ENCODE measurements at regions not wholly inside any gene's neighbourhood (a gene's known extent, or its start where the extent isn't known, plus 50 kb on each side); places are given as distances from the start of the nearest gene placed in this dataset.

DNA sequence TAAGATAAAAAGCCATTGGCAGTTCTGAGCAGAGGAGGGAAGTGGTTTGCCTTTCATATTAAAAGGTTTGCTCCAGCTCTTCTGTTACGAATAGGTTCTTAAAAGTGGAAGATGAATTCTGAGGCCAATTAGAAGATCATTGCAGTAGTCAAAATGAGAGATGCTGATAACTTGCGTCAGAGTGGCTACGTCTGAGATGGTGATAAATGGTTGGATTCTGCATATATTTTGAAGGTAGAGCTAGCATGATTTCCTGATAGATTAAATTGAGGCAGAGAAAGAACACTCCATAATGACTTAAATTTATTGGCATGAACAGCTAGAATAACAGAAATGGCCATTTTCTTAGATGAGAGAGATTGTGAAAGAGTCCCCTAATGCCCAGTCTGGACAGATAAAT, 652.6 kb downstream of the DACH1 start:
- no peaks in the 10 kb centered on the region for H3K79me2 ChIP-seq (ENCODE audit: insufficient read depth, low read length)
- DNase-seq (ENCODE audit: low read depth): no peak
- TF ChIP-seq, protein P1, sequence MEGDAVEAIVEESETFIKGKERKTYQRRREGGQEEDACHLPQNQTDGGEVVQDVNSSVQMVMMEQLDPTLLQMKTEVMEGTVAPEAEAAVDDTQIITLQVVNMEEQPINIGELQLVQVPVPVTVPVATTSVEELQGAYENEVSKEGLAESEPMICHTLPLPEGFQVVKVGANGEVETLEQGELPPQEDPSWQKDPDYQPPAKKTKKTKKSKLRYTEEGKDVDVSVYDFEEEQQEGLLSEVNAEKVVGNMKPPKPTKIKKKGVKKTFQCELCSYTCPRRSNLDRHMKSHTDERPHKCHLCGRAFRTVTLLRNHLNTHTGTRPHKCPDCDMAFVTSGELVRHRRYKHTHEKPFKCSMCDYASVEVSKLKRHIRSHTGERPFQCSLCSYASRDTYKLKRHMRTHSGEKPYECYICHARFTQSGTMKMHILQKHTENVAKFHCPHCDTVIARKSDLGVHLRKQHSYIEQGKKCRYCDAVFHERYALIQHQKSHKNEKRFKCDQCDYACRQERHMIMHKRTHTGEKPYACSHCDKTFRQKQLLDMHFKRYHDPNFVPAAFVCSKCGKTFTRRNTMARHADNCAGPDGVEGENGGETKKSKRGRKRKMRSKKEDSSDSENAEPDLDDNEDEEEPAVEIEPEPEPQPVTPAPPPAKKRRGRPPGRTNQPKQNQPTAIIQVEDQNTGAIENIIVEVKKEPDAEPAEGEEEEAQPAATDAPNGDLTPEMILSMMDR (IDR thresholded peaks at IDR 0.05; ENCODE audit: insufficient read depth, low read depth, low read length): no peak
- TF ChIP-seq EZH2 (IDR thresholded peaks at IDR 0.05; ENCODE audit: insufficient read depth, low read length): no peak
- no peaks in the 10 kb centered on the region for H3K9me3 ChIP-seq (ENCODE audit: insufficient read depth, low read depth, low read length)
- no peak overlapping the region for H2AFZ ChIP-seq (ENCODE audit: low read depth, low read length)
- H3K4me3 ChIP-seq (ENCODE audit: insufficient read depth, low read depth, low read length): no peak overlapping the region
- Mint-ChIP-seq H3K4me1 (ENCODE audit: low read depth, unreplicated experiment) (no peaks in the 10 kb centered on the region), H3K9me3 (ENCODE audit: unreplicated experiment) (no peaks in the 10 kb centered on the region), H3K27ac (ENCODE audit: unreplicated experiment) (no peak overlapping the region), H3K27me3 (ENCODE audit: low read depth, unreplicated experiment) (no peaks in the 10 kb centered on the region), H3K4me3 (ENCODE audit: unreplicated experiment) (no peak overlapping the region), H3K36me3 (ENCODE audit: low read depth, unreplicated experiment) (no peaks in the 10 kb centered on the region)
- FAIRE-seq: no peak
- no peaks in the 10 kb centered on the region for H3K36me3 ChIP-seq (ENCODE audit: insufficient read depth, low read length)
- H3K27me3 ChIP-seq (ENCODE audit: insufficient read depth, low read length): no peaks in the 10 kb centered on the region
- no peak overlapping the region for H3K9ac ChIP-seq (ENCODE audit: low read length)
- H3K4me1 ChIP-seq (ENCODE audit: insufficient read depth, low read length): no peaks in the 10 kb centered on the region
- H4K20me1 ChIP-seq (ENCODE audit: insufficient read depth, low read length): no peaks in the 10 kb centered on the region
- no peak overlapping the region for H3K4me2 ChIP-seq (ENCODE audit: low read length)
- H3K27ac ChIP-seq (ENCODE audit: low read depth, low read length): no peak overlapping the region

DNA sequence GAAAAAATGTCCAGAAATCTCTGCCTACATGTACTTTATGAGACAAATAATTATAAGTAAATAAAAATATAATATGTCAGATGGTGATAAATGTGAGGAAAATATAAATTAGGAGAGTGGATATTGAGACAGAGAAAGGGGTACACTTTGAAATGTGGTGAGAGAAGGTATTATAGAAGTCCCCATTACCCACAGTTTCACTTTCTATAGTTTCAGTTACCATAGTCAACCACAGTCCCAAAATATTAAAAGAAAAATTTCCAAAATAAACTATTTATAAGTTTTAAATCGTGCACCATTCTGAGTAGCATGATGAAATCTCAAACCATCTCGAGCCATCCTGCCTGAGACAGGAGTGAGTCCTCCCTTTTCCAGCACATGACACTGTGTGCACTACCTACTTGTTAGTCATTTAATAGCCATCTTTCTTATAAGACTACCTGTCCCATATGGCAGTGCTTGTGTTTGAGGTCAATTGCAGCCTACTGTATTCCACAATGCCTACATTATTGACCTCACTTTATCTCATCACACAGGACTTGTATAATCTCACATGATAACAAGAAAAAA, 653.7 kb downstream of the DACH1 start:
- H3K9me3 ChIP-seq (ENCODE audit: insufficient read depth, low read depth, low read length): no peaks in the 10 kb centered on the region
- H2AFZ ChIP-seq (ENCODE audit: low read depth, low read length): no peak overlapping the region
- Mint-ChIP-seq H3K27ac (ENCODE audit: unreplicated experiment) (no peak overlapping the region), H3K4me3 (ENCODE audit: unreplicated experiment) (no peak overlapping the region), H3K4me1 (ENCODE audit: low read depth, unreplicated experiment) (no peaks in the 10 kb centered on the region), H3K36me3 (ENCODE audit: low read depth, unreplicated experiment) (no peaks in the 10 kb centered on the region), H3K9me3 (ENCODE audit: unreplicated experiment) (no peaks in the 10 kb centered on the region), H3K27me3 (ENCODE audit: low read depth, unreplicated experiment) (no peaks in the 10 kb centered on the region)
- H3K9ac ChIP-seq (ENCODE audit: low read length): no peak overlapping the region
- no peaks in the 10 kb centered on the region for H3K27me3 ChIP-seq (ENCODE audit: insufficient read depth, low read length)
- H3K79me2 ChIP-seq (ENCODE audit: insufficient read depth, low read length): no peaks in the 10 kb centered on the region
- H3K4me1 ChIP-seq (ENCODE audit: insufficient read depth, low read length): no peaks in the 10 kb centered on the region
- DNase-seq (ENCODE audit: low read depth) (no peak), FAIRE-seq (no peak)
- no peak for TF ChIP-seq EZH2 (IDR thresholded peaks at IDR 0.05; ENCODE audit: insufficient read depth, low read length)
- TF ChIP-seq, protein P1 (IDR thresholded peaks at IDR 0.05; ENCODE audit: insufficient read depth, low read depth, low read length): no peak
- H3K4me3 ChIP-seq (ENCODE audit: insufficient read depth, low read depth, low read length): no peak overlapping the region
- no peak overlapping the region for H3K4me2 ChIP-seq (ENCODE audit: low read length)
- H4K20me1 ChIP-seq (ENCODE audit: insufficient read depth, low read length): no peaks in the 10 kb centered on the region
- H3K36me3 ChIP-seq (ENCODE audit: insufficient read depth, low read length): no peaks in the 10 kb centered on the region
- no peak overlapping the region for H3K27ac ChIP-seq (ENCODE audit: low read depth, low read length)

DNA sequence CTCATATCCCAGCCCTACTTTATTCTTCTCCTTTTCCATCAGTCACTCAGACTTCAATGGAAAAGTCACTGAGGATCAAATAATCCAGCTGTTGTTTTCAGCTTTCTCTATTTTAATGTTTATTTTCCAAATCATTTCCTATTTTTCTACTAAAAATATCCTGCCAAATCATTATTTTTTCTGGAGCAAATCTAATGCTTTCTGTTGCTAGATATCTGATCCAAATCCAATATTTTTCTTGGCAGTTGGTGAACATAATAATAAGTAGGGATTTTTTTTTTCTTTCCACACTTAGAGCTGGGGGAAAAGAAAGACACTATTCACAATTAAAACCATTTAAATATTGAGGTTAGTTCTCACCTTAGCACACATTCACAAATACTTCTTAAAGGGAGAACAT, 656.1 kb downstream of the DACH1 start:
- Histone ChIP-seq H4K20me1 (ENCODE audit: insufficient read depth, low read length) (no peaks in the 10 kb centered on the region), H3K27me3 (ENCODE audit: insufficient read depth, low read length) (no peaks in the 10 kb centered on the region), H3K79me2 (ENCODE audit: insufficient read depth, low read length) (no peaks in the 10 kb centered on the region), H2AFZ (ENCODE audit: low read depth, low read length) (no peak overlapping the region), H3K4me3 (ENCODE audit: insufficient read depth, low read depth, low read length) (no peak overlapping the region), H3K9ac (ENCODE audit: low read length) (no peak overlapping the region), H3K9me3 (ENCODE audit: insufficient read depth, low read depth, low read length) (no peaks in the 10 kb centered on the region), H3K4me2 (ENCODE audit: low read length) (no peak overlapping the region), H3K36me3 (ENCODE audit: insufficient read depth, low read length) (no peaks in the 10 kb centered on the region), H3K4me1 (ENCODE audit: insufficient read depth, low read length) (no peaks in the 10 kb centered on the region), H3K27ac (ENCODE audit: low read depth, low read length) (no peak overlapping the region)
- FAIRE-seq: no peak
- no peaks in the 10 kb centered on the region for H3K4me1 Mint-ChIP-seq (ENCODE audit: low read depth, unreplicated experiment)
- no peaks in the 10 kb centered on the region for H3K36me3 Mint-ChIP-seq (ENCODE audit: low read depth, unreplicated experiment)
- no peaks in the 10 kb centered on the region for H3K9me3 Mint-ChIP-seq (ENCODE audit: unreplicated experiment)
- H3K4me3 Mint-ChIP-seq (ENCODE audit: unreplicated experiment): no peak overlapping the region
- no peak for TF ChIP-seq EZH2 (IDR thresholded peaks at IDR 0.05; ENCODE audit: insufficient read depth, low read length)
- TF ChIP-seq, protein P1 (IDR thresholded peaks at IDR 0.05; ENCODE audit: insufficient read depth, low read depth, low read length): no peak
- no peak overlapping the region for H3K27ac Mint-ChIP-seq (ENCODE audit: unreplicated experiment)
- no peaks in the 10 kb centered on the region for H3K27me3 Mint-ChIP-seq (ENCODE audit: low read depth, unreplicated experiment)
- DNase-seq (ENCODE audit: low read depth): no peak

Measured in astrocyte (in vitro differentiated cells and primary cell).